Astrocyte (in vitro differentiated cells and primary cell): ENCODE measurements at regions not wholly inside any gene's neighbourhood (a gene's known extent, or its start where the extent isn't known, plus 50 kb on each side); places are given as distances from the start of the nearest gene placed in this dataset.

ENCODE experiments used
- CTCF ChIP-seq: IDR thresholded peaks from 2 replicates; pipeline ENCODE4 v1.5.1; 2011; ENCODE audit warnings: low read depth, mild to moderate bottlenecking, inconsistent platforms, low read length, moderate library complexity; ENCODE audit not compliant: insufficient read depth
- EZH2 ChIP-seq: IDR thresholded peaks from 2 replicates; pipeline ENCODE4 v1.6.1; 2012; ENCODE audit warnings: mild to moderate bottlenecking, low read length, inconsistent platforms; ENCODE audit not compliant: insufficient read depth

- TF ChIP-seq CTCF (no peak), EZH2 (no peak)
Measured at GRCh38 chr2:144115739-144116291, 404.1 kb downstream of the ZEB2 start.
